ENCODE measurements at regions not wholly inside any gene's neighbourhood (a gene's known extent, or its start where the extent isn't known, plus 50 kb on each side); places are given as distances from the start of the nearest gene placed in this dataset.

DNA sequence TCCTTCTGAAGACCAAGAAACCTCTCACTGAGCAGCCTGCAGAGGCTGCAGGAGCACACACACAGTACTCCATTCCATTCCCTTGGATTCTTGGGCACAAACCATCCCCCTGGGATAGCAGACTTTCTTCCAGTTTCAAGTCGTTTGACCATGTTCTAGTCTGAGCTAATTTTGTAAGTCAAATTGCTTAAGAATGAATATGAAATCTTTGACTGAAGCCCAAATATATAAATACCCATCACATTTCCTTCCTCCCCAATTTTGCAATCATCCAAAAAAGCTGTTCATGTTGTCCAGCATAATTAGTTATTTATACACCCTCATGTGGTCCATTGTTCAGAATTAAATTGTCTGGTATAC is 231.2 kb upstream of the TPRG1 start:
- DNase-seq = no peak

GRCh38 chr3:188941103-188941502 is 230.7 kb upstream of the TPRG1 start:
- DNase-seq = no peak

GRCh38 chr3:188942191-188942590 is 229.6 kb upstream of the TPRG1 start:
- DNase-seq = no peak

DNA sequence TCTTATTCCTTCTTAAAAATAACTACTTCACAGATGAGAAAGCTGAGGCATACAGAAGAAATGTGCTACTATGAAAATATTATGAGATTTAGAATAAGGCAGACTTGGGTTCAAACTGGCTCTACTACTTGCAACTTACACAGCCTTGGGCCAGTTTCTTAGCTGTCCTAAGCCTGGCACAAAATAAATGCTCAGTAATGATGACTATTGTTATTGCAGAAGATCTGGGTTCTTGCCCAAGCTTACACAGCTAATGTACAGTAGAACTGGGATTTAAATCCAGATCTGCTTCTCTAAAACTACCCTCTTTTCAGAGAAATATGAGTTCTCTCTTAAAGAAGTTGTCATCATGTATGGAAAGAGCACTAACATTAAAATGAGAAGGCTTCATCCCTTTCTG is 228.2 kb upstream of the TPRG1 start:
- DNase-seq = no peak

DNA sequence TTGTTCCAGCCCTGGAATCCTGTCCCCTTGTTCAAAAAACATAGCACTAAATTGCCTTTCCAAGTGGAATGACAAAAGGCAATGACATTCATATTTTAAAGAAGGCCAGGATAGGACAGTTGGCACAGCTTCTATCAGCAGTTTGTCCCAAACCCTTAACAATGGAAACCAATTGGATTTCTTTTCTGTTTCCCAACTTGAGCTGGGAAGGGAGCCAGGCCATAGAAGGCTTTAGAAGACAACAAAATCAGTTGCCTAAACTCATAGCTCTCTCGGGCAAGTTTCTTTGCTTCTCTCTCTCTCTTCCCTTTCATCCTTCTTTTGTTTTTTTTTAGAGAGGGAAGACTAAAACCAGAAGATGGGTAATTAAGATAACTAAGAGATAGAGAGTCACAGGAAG is 227.7 kb upstream of the TPRG1 start:
- DNase-seq = no peak

DNA sequence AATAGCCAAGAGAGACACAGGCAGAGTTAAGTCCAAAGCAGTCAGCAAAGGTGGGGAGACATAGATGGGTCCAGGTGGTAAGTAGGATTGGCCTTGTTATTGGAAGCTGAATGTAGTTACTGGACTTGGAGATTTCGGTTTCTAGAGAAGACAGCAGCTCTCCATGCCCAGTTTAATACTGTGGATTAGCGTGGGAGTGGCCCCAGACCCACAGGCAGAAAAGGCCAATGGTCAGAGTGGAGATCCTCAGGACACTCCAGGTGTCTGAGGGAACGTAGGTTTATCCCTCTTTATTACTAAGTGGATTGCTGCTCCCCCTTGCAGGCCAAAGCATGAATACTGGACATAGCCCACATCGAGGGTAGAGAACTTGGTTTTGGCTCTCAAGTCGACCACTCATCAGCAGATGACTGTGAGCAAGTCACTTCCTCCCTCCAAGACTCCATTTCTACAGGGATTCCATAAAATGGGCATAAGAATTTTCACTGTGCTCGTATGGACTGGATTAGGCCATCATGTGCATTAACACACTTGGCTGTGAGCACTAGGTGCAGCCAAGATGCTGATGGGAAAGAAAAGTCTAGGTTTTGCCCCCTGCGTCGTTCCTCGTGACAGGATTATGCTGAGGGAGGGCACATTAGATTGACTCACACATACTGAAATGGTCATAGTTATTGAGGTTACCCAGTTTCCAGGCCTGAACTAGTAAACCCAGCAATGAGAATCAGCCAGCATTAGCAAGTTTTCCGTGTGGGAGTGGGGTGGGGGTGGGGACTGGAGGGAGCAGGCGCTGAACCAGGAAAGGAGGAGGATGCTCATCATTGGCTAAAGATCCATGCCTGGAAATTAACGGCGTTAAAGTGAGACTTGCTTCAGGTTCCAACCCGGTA is 225.2 kb upstream of the TPRG1 start:
- DNase-seq = no peak

DNA sequence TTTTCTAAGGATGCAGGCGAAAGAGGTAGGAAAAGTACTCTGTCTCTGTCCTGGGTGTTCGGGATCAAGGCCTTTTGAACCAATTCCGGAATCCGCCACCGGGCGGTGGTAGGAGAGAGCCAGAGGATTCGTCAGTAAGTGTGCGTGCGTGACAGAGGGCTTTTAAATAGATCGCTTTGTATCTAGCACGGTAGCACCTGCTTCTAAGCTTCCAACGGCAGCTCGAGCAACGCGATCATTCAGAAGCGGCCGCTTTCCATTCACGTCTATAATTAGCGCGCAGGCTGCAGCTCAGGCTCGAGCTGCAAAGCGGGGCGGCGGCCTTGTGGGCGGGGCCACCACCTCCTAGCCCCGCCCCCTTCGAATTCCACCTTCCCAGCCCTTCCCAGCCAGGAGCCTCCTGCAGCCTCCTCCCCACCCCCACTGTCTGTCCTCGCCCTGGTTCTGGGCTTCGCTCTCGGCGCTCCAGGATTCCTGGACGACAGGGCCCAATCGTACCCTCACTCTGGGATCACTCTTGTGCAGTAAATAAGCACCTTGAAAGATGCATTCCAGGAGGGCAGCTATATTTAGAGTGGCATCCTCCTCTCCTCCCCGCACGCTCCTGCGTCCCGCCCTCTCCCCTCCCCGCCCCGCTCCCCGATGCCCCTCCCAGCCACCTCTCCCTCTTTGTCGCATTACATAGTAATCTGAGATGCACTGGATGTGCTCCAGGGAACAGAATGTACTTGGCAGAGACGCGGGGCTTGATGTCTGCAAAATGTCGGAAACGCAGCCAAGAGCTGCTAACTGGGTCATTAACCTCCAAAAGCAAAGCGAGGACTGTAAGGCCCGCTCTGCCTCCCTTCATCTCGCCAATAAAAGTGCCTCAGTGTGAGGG is 224.1 kb upstream of the TPRG1 start:
- DNase-seq = peak; percentile 100

GRCh38 chr3:188948281-188948996 is 223.3 kb upstream of the TPRG1 start:
- no peak for DNase-seq

- DNase-seq = no peak
Measured at GRCh38 chr3:188948997-188949389, 222.8 kb upstream of the TPRG1 start.

DNA sequence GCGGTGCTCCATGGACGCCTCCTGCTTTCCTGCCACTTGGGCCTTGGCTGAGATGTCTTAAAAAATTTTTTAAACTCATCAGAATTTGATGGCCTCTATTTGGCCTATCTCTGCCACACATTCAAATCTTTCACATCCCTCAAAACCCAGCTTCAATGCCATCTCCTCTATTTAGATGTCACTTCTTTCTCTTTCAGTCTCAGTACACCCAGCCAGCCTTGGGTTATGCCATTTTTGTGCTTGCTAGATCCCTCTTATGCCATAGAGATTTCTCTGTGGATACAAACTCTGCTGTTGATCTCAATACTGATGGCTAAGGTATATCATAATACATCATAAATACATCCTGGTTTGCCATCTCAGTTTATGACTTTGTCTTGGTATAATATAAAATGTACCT is 222.3 kb upstream of the TPRG1 start:
- no peak for DNase-seq

DNA sequence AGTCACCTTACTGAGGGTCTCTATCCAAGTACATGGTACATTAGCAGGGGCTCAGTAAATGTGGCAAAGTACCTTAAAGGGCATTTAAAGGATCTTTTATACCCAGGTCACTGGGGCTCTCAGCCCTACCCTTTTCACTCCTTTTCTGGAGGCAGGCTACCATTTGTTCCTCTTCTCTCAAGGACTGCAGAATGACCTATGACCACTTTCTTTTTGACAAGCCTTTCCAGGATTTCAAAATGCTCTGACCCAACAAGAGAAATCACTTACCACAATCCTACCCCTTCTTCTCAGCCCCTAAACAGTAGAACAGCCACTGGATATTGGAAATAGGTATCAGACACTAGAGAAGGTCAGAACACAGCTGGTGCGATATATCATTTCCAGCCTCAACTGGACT is 221.8 kb upstream of the TPRG1 start:
- DNase-seq = no peak

DNA sequence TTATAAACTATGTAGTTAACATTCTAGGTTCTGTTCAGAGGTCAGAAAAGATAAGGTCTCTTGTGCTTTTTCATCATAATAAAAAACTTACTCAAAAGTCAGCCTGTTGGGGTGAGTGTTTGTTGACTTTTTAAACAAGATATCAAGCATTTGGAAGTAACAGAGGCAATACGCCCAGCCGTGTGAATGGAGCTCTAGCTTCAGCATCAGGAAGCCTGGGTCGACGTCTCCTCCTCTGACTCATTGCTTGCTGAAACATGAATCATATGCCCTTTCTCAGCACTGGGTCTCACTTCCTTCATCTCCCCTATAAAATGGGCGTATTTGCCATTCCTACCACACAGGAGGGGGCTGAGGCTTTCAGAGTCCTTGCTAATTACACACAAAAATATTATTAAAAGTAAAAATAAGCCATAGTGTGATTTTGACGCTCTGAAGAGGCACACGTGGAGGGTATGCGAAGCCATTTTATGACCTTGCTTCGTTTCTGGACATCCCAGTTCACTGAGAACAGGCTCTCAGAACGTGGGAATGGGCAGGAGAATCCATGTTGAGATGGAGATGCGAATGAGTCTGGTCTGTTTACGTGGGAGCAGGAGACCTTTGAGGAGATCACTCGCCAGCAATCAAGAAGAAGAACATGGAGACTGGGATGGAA is 220.8 kb upstream of the TPRG1 start:
- no peak for DNase-seq

GRCh38 chr3:188951734-188952133 is 220.0 kb upstream of the TPRG1 start:
- DNase-seq = no peak

GRCh38 chr3:188954590-188955208 is 217.1 kb upstream of the TPRG1 start:
- peak; percentile 97 for DNase-seq

GRCh38 chr3:188955919-188956318 is 215.9 kb upstream of the TPRG1 start:
- no peak for DNase-seq

DNA sequence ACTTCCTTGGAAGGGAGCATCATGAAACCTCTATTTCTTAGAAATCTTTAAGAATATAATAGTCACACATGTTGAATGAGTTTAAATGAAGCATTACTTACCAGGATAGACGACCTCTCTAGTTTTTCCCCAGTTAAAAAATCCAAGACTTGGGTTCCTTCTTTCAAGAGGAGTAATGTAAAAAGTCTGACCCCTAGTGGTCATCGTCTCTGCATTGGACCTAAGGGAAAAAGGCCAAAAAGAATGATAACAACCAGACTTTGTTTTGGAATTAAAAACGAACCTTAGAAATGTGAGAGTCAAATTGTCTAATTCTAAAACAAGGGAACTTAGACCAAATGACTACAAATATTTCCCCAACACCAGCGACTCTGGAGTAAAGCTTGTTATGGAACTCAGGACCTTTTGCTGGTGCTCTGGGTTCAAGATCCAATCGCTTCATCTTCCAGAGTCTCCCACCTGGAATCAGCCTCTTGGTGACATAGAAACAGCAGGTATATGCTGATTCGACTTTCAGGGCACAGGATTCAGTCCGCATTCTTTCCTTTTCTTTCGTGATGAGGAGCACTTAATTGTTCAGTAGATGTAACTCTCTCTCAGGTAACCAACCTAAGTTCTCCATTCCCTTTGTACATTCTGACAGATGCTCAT is 214.8 kb upstream of the TPRG1 start:
- DNase-seq = peak; percentile 72

GRCh38 chr3:188959013-188959412 is 212.8 kb upstream of the TPRG1 start:
- no peak for DNase-seq

DNA sequence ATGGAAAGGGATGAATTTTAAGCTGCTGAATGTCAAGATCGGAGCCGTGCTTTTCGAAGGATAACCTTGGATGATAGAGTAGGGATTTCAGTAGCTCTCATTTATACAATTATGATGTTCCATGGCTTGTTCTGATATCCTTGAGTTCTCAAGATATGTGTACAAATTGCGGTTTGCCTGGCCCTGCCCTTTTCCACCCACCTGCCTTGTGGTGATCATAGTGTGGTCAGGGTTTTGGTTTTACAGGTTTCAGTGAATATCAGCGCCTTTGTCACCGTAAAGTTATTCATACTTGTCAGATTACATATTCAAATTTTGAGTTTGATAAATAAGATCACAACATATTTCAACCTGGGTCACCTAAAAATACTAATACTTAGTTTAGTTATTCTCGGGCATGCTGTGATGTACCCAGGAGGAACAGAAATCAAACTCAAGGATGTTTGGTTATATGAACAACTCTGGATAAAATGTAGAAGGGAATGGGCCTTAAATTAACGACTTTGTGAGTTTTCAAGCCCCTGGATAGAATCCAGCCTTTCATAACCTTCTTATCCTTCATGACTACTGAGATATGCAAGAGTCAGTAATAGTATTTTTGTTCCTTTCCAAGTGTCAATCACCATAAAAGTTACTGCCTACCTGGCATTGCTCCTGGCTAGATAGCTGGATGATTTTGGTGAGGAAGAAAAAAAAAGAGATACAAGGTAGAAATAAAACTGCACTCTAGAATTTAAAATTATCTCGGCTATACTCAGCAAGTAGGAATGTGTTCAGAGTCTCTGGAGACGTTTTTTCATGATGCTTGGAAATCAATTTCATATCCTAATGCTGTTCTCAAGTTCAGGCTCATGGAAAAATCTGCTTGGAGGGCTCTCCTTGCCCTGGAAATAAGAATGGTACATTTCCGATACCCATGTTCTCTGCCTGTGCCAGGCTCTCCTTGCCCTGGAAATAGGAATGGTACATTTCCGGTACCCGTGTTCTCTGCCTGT is 209.2 kb upstream of the TPRG1 start:
- no peak for DNase-seq

DNA sequence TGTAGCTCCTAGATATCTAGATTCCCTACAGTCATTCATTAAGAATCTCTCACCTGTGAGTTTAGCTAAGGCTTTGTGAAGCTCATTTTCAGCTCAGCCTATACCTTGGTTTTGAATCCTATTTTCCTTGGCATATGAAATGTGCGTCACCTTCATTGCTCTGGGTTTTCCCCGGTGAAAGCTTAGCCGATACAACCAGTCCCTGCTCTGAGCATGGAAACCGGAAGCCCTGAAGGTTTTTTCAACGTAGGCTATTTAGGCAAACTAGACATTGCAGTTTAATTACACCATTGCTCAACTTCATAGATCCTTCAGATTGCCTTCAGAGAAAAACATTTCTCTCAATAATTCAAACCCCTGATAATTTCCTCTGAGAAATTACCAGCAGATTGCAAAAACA is 206.8 kb upstream of the TPRG1 start:
- no peak for DNase-seq

DNA sequence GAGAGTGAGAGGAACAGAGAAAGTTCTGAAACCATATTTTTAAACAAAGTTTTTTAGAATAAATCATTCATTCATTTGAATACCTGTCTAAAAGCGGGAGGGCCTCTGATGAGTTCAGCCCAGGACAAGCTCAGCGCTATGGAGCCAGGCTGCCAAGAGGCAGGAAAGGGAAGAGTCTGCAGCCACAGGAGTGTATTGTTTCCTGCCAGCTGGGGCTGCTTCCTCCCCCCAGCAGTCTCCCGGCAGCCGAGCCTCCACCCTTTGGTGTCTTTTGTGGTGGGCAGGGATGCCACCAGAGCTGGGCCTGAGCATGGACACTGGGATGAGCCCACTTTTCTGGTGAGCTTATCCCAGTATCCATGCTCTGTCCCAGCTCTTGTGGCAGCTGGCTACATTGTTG is 199.5 kb upstream of the TPRG1 start:
- no peak for DNase-seq

All from NCI-H1105 (cell line).